Right atrium auricular region (tissue), 2 donors: ENCODE measurements at regions not wholly inside any gene's neighbourhood (a gene's known extent, or its start where the extent isn't known, plus 50 kb on each side); places are given as distances from the start of the nearest gene placed in this dataset.

ENCODE experiments used
- DNase-seq: peaks from one replicate; pipeline ENCODE4 v3.0.0-alpha.2; 2019; ENCODE audit warnings: low spot score
- H3K27ac ChIP-seq, 2 donors: fragments of 200-600 bp; sonication (generic); 1 replicate in 1 of 2; 2 replicates in 1 of 2; pipeline ENCODE4 v1.5.1; 2016 to 2019
- H3K27me3 ChIP-seq, 2 donors: fragments of 200-600 bp; sonication (generic); one replicate each; pipeline versions ENCODE4 v1.5.1 to v1.6.0; 2017 to 2019
- H3K36me3 ChIP-seq: fragments of 200-600 bp; sonication (generic); one replicate; pipeline ENCODE4 v1.5.1; 2016
- H3K4me1 ChIP-seq, 2 donors: fragments of 200-600 bp; sonication (generic); one replicate each; pipeline versions ENCODE4 v1.5.1 to v1.6.0; 2017 to 2019
- H3K4me3 ChIP-seq, 2 donors: fragments of 200-600 bp; sonication (generic); 1 replicate in 1 of 2; 2 replicates in 1 of 2; pipeline ENCODE4 v1.5.1; 2017 to 2019; ENCODE audit warnings: mild to moderate bottlenecking in 1 of 2, moderate library complexity in 1 of 2
- H3K9me3 ChIP-seq, 2 donors: fragments of 200-600 bp; sonication (generic); one replicate each; pipeline ENCODE4 v1.5.1; 2019
- CTCF ChIP-seq, 2 donors: fragments of 200-600 bp; sonication (generic); IDR thresholded peaks; one replicate each; pipeline ENCODE4 v1.5.1; 2019; ENCODE audit warnings: antibody characterized with exemption in 2 of 2

GRCh38 chr6:28589234-28589956 lies 63.7 kb downstream of the GPX5 start:
- TF ChIP-seq CTCF (IDR thresholded peaks at IDR 0.05) = no peak
- no peak for DNase-seq
- Histone ChIP-seq H3K36me3 (no peaks in the 10 kb centered on the region), H3K9me3 (no peaks in the 10 kb centered on the region), H3K27me3 (no peaks in the 10 kb centered on the region), H3K27ac (no peak overlapping the region), H3K4me3 (peak overlapping the region in 1 of 2 donors; percentile 4), H3K4me1 (no peaks in the 10 kb centered on the region)

GRCh38 chr6:28589957-28590349 lies 64.3 kb downstream of the GPX5 start:
- no peak for TF ChIP-seq CTCF (IDR thresholded peaks at IDR 0.05)
- Histone ChIP-seq H3K4me1 (no peaks in the 10 kb centered on the region), H3K27me3 (no peaks in the 10 kb centered on the region), H3K9me3 (no peaks in the 10 kb centered on the region), H3K36me3 (no peaks in the 10 kb centered on the region), H3K4me3 (no peak overlapping the region), H3K27ac (no peak overlapping the region)
- DNase-seq = no peak

- Histone ChIP-seq H3K27me3 (peaks cover 0 to 8% of the 10 kb centered on the region in 2 donors), H3K4me1 (no peaks in the 10 kb centered on the region), H3K27ac (no peak overlapping the region), H3K9me3 (no peaks in the 10 kb centered on the region), H3K4me3 (no peak overlapping the region), H3K36me3 (no peaks in the 10 kb centered on the region)
- TF ChIP-seq CTCF (IDR thresholded peaks at IDR 0.05) = no peak
- no peak for DNase-seq
These were observed 71.6 kb downstream of the GPX5 start for GRCh38 chr6:28597217-28597835.

GRCh38 chr6:28597924-28598722 lies 72.4 kb downstream of the GPX5 start:
- Histone ChIP-seq H3K27me3 (peaks cover 0 to 8% of the 10 kb centered on the region in 2 donors), H3K27ac (no peak overlapping the region), H3K4me1 (no peaks in the 10 kb centered on the region), H3K4me3 (no peak overlapping the region), H3K9me3 (no peaks in the 10 kb centered on the region), H3K36me3 (no peaks in the 10 kb centered on the region)
- no peak for TF ChIP-seq CTCF (IDR thresholded peaks at IDR 0.05)
- DNase-seq = no peak

GRCh38 chr6:28598757-28599686 lies 73.3 kb downstream of the GPX5 start:
- H3K27me3 ChIP-seq = peaks cover 0 to 8% of the 10 kb centered on the region in 2 donors
- no peaks in the 10 kb centered on the region for H3K9me3 ChIP-seq
- no peak overlapping the region for H3K27ac ChIP-seq
- no peaks in the 10 kb centered on the region for H3K4me1 ChIP-seq
- TF ChIP-seq CTCF (IDR thresholded peaks at IDR 0.05) = no peak
- DNase-seq = no peak
- no peaks in the 10 kb centered on the region for H3K36me3 ChIP-seq
- H3K4me3 ChIP-seq = no peak overlapping the region
